Activated CD8-positive, alpha-beta memory T cell treated with anti-CD3 and anti-CD28 coated beads, Interleukin-2, amount 50 U/mL, for 24 hours (primary cell): ENCODE measurements at regions not wholly inside any gene's neighbourhood (a gene's known extent, or its start where the extent isn't known, plus 50 kb on each side); places are given as distances from the start of the nearest gene placed in this dataset.
"Not testable (repeated sequence)": the region's sequence is repeated elsewhere in the genome, so short reads cannot be mapped to it uniquely, and the experiment has no call there.

Source experiments
- DNase-seq: peaks from one replicate; pipeline ENCODE4 v3.0.0-alpha.2; 2020; ENCODE audit errors: extremely low read depth

- DNase-seq: no peak
Observed at GRCh38 chr5:79924936-79925893, 65.8 kb downstream of the MTX3 start.

- no peak for DNase-seq
Observed at GRCh38 chr5:79923431-79923830, 67.6 kb downstream of the MTX3 start.

GRCh38 chr5:79922626-79923025 is 68.4 kb downstream of the MTX3 start:
- DNase-seq: no peak

GRCh38 chr5:79907452-79907851 is 83.6 kb downstream of the MTX3 start:
- DNase-seq: not testable (repeated sequence)

GRCh38 chr5:79902571-79902970 is 88.5 kb downstream of the MTX3 start:
- DNase-seq: not testable (repeated sequence)

GRCh38 chr5:79901631-79902030 is 89.4 kb downstream of the MTX3 start:
- DNase-seq: no peak

- DNase-seq: no peak
Observed at GRCh38 chr5:79898611-79899010, 92.5 kb downstream of the MTX3 start.

GRCh38 chr5:79893976-79894375 is 97.1 kb downstream of the MTX3 start:
- no peak for DNase-seq

- no peak for DNase-seq
Observed at GRCh38 chr5:79893485-79893884, 97.6 kb downstream of the MTX3 start.

GRCh38 chr5:79890930-79891249 is 100.2 kb downstream of the MTX3 start:
- no peak for DNase-seq

GRCh38 chr5:79890119-79890929 is 100.7 kb downstream of the MTX3 start:
- no peak for DNase-seq

- no peak for DNase-seq
Observed at GRCh38 chr5:79888643-79889042, 102.4 kb downstream of the MTX3 start.

GRCh38 chr5:79886925-79887655 is 104.0 kb downstream of the MTX3 start:
- DNase-seq: no peak

GRCh38 chr5:79886456-79886855 is 104.6 kb downstream of the MTX3 start:
- no peak for DNase-seq

- DNase-seq: not testable (repeated sequence)
Observed at GRCh38 chr5:79879880-79880279, 111.2 kb downstream of the MTX3 start.

GRCh38 chr5:79878721-79879336 is 112.2 kb downstream of the MTX3 start:
- no peak for DNase-seq

GRCh38 chr5:79878136-79878679 is 112.9 kb downstream of the MTX3 start:
- no peak for DNase-seq

GRCh38 chr5:79876456-79876855 is 114.6 kb downstream of the MTX3 start:
- no peak for DNase-seq

- no peak for DNase-seq
Observed at GRCh38 chr5:79875230-79875629, 115.8 kb downstream of the MTX3 start.

GRCh38 chr5:79873187-79873586 is 117.9 kb downstream of the MTX3 start:
- DNase-seq: no peak

- no peak for DNase-seq
Observed at GRCh38 chr5:79872291-79872690, 118.8 kb downstream of the MTX3 start.
